K562 (cell line): ENCODE measurements at regions not wholly inside any gene's neighbourhood (a gene's known extent, or its start where the extent isn't known, plus 50 kb on each side); places are given as distances from the start of the nearest gene placed in this dataset.

Experiments used
- ASH1L ChIP-seq: fragments of 450-650 bp; IDR thresholded peaks from 2 replicates; pipeline ENCODE4 v1.6.1; 2018; ENCODE audit warnings: borderline replicate concordance, mild to moderate bottlenecking, low read depth; ENCODE audit not compliant: partially characterized antibody
- EWSR1 ChIP-seq: fragments of 450-650 bp; IDR thresholded peaks from 2 replicates; pipeline ENCODE4 v1.6.1; 2018; ENCODE audit warnings: borderline replicate concordance, mild to moderate bottlenecking, low read depth, moderate library complexity; ENCODE audit not compliant: partially characterized antibody
- KDM1A ChIP-seq, 2 experiments: fragments of 450-650 bp; IDR thresholded peaks; 2 replicates each; pipeline ENCODE4 v1.6.1; 2016; ENCODE audit warnings: mild to moderate bottlenecking in 2 of 2
- POLR2A ChIP-seq: fragments of 450-650 bp; conservative IDR thresholded peaks from 2 replicates; pipeline ENCODE4 v1.6.1; 2016
- SIX5 ChIP-seq, 2 experiments: IDR thresholded peaks; 2 replicates each; pipeline ENCODE4 v1.6.1; 2011; ENCODE audit warnings: low read length in 2 of 2, borderline replicate concordance in 1 of 2, low read depth in 1 of 2, mild to moderate bottlenecking in 1 of 2, moderate library complexity in 1 of 2; ENCODE audit not compliant: insufficient read depth in 1 of 2
- TBP ChIP-seq: optimal IDR thresholded peaks from 2 replicates; pipeline ENCODE3; 2011; ENCODE audit warnings: low read depth, low read length, improper control_type of control experiment
- WHSC1 ChIP-seq: IDR thresholded peaks from one replicate; pipeline ENCODE4 v1.6.1; 2012; ENCODE audit warnings: low read length, control low read depth, inconsistent platforms
- ZNF512 ChIP-seq: IDR thresholded peaks from 2 replicates; pipeline ENCODE4 v1.6.1; 2016; ENCODE audit warnings: missing genetic modification characterization, missing compliant biosample characterization
- ZNF830 ChIP-seq: fragments of 250-450 bp; sonication (Bioruptor Pico); IDR thresholded peaks from 2 replicates; pipeline ENCODE4 v1.5.0; 2021; ENCODE audit warnings: mild to moderate bottlenecking
- TF ChIP-seq, protein P1 (sequence below), 2 experiments: fragments of 450-650 bp; IDR thresholded peaks; 2 replicates each; pipeline ENCODE4 v1.6.1; 2018; ENCODE audit warnings: mild to moderate bottlenecking in 2 of 2, low read depth in 1 of 2; ENCODE audit not compliant: partially characterized antibody in 2 of 2
- TF ChIP-seq, protein P2 (sequence below), 2 experiments: IDR thresholded peaks; 2 replicates each; pipeline ENCODE4 v1.6.1; 2011; ENCODE audit warnings: borderline replicate concordance in 1 of 2, control low read depth in 1 of 2, low read depth in 1 of 2, low read length in 1 of 2, mild to moderate bottlenecking in 1 of 2, mixed read lengths in 1 of 2, moderate library complexity in 1 of 2; ENCODE audit not compliant: insufficient read depth in 1 of 2, insufficient read length in 1 of 2, poor library complexity in 1 of 2, severe bottlenecking in 1 of 2; ENCODE audit errors: extremely low read depth in 1 of 2

DNA sequence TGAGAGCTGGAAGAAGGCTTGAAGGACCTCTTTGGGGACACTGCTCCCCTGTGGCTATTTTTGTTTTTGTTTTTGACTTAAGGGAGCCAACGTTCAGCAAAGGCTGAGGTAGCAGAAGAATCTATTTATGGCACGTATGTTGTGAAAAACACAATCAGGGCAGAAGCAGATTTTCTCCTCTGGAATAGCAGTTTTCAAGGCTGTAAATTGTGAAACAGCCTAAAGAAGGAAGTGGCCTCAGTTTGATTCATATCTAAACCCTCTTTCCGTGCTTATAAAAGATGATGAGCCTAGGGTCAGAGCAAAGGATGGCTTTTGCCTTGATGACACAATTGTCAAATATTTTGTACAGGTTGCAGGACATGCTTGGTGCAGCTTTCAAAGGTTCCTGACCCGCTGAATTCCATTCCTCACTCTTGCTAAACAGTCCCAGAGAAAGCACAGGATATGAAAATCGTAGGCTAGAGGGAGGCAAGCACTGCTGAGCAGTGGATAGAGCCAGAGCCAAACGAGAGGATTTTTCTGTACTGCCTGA lies 106.2 kb upstream of the DLX2 start (continued):
- TF ChIP-seq, protein P1, sequence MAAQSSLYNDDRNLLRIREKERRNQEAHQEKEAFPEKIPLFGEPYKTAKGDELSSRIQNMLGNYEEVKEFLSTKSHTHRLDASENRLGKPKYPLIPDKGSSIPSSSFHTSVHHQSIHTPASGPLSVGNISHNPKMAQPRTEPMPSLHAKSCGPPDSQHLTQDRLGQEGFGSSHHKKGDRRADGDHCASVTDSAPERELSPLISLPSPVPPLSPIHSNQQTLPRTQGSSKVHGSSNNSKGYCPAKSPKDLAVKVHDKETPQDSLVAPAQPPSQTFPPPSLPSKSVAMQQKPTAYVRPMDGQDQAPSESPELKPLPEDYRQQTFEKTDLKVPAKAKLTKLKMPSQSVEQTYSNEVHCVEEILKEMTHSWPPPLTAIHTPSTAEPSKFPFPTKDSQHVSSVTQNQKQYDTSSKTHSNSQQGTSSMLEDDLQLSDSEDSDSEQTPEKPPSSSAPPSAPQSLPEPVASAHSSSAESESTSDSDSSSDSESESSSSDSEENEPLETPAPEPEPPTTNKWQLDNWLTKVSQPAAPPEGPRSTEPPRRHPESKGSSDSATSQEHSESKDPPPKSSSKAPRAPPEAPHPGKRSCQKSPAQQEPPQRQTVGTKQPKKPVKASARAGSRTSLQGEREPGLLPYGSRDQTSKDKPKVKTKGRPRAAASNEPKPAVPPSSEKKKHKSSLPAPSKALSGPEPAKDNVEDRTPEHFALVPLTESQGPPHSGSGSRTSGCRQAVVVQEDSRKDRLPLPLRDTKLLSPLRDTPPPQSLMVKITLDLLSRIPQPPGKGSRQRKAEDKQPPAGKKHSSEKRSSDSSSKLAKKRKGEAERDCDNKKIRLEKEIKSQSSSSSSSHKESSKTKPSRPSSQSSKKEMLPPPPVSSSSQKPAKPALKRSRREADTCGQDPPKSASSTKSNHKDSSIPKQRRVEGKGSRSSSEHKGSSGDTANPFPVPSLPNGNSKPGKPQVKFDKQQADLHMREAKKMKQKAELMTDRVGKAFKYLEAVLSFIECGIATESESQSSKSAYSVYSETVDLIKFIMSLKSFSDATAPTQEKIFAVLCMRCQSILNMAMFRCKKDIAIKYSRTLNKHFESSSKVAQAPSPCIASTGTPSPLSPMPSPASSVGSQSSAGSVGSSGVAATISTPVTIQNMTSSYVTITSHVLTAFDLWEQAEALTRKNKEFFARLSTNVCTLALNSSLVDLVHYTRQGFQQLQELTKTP (IDR thresholded peaks at IDR 0.05; ENCODE audit: low read depth in 1 of 2, partially characterized antibody in 2 of 2), result no peak
- TF ChIP-seq ZNF830 (CRISPR knock-in tag) (no peak), ASH1L (no peak), ZNF512 (tag) (no peak), TBP (no peak), EWSR1 (no peak), SIX5 (IDR thresholded peaks at IDR 0.05; ENCODE audit: borderline replicate concordance in 1 of 2, insufficient read depth in 1 of 2, low read depth in 1 of 2, low read length in 2 of 2) (no peak), KDM1A (IDR thresholded peaks at IDR 0.05) (no peak), POLR2A (no peak), WHSC1 (no peak)
- TF ChIP-seq, protein P2, sequence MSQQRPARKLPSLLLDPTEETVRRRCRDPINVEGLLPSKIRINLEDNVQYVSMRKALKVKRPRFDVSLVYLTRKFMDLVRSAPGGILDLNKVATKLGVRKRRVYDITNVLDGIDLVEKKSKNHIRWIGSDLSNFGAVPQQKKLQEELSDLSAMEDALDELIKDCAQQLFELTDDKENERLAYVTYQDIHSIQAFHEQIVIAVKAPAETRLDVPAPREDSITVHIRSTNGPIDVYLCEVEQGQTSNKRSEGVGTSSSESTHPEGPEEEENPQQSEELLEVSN (IDR thresholded peaks at IDR 0.05; ENCODE audit: borderline replicate concordance in 1 of 2, extremely low read depth in 1 of 2, insufficient read depth in 1 of 2, insufficient read length in 1 of 2, low read depth in 1 of 2, low read length in 1 of 2, poor library complexity in 1 of 2, severe bottlenecking in 1 of 2), result no peak
